GM19099 (cell line): ENCODE measurements at regions not wholly inside any gene's neighbourhood (a gene's known extent, or its start where the extent isn't known, plus 50 kb on each side); places are given as distances from the start of the nearest gene placed in this dataset.

Source experiments
- POLR2A ChIP-seq: IDR thresholded peaks from 3 replicates; pipeline ENCODE4 v1.6.1; 2011; ENCODE audit warnings: low read depth; ENCODE audit not compliant: insufficient read length; ENCODE audit errors: extremely low read depth

- no peak for TF ChIP-seq POLR2A
These were observed 236.9 kb upstream of the IGFBP3 start for GRCh38 chr7:46157931-46158330.

GRCh38 chr7:46157404-46157803 is 236.3 kb upstream of the IGFBP3 start:
- no peak for TF ChIP-seq POLR2A

GRCh38 chr7:46156853-46157252 is 235.8 kb upstream of the IGFBP3 start:
- no peak for TF ChIP-seq POLR2A

GRCh38 chr7:46156086-46156485 is 235.0 kb upstream of the IGFBP3 start:
- TF ChIP-seq POLR2A: no peak

- TF ChIP-seq POLR2A: no peak
These were observed 234.3 kb upstream of the IGFBP3 start for GRCh38 chr7:46155367-46155766.

GRCh38 chr7:46153951-46154787 is 233.1 kb upstream of the IGFBP3 start:
- no peak for TF ChIP-seq POLR2A

- no peak for TF ChIP-seq POLR2A
These were observed 232.5 kb upstream of the IGFBP3 start for GRCh38 chr7:46153583-46153950.

GRCh38 chr7:46152696-46153095 is 231.6 kb upstream of the IGFBP3 start:
- no peak for TF ChIP-seq POLR2A

- TF ChIP-seq POLR2A: no peak
These were observed 229.6 kb upstream of the IGFBP3 start for GRCh38 chr7:46150721-46151120.

GRCh38 chr7:46150202-46150601 is 229.1 kb upstream of the IGFBP3 start:
- TF ChIP-seq POLR2A: no peak

- TF ChIP-seq POLR2A: no peak
These were observed 226.8 kb upstream of the IGFBP3 start for GRCh38 chr7:46147871-46148270.

GRCh38 chr7:46146454-46147255 is 225.6 kb upstream of the IGFBP3 start:
- no peak for TF ChIP-seq POLR2A

GRCh38 chr7:46145412-46145811 is 224.3 kb upstream of the IGFBP3 start:
- TF ChIP-seq POLR2A: no peak

- TF ChIP-seq POLR2A: no peak
These were observed 223.2 kb upstream of the IGFBP3 start for GRCh38 chr7:46143949-46144917.

- TF ChIP-seq POLR2A: no peak
These were observed 222.3 kb upstream of the IGFBP3 start for GRCh38 chr7:46143421-46143820.
